ENCODE measurements at regions not wholly inside any gene's neighbourhood (a gene's known extent, or its start where the extent isn't known, plus 50 kb on each side); places are given as distances from the start of the nearest gene placed in this dataset.
A peak's percentile ranks its signal among the peaks of the same experiment; 100 is the strongest.

GRCh38 chr1:101706366-101706765 is 290.4 kb downstream of the OLFM3 start:
- no peak for DNase-seq (ENCODE audit: low read depth)

GRCh38 chr1:101709721-101710120 is 287.0 kb downstream of the OLFM3 start:
- no peak for DNase-seq (ENCODE audit: low read depth)

- no peak for DNase-seq (ENCODE audit: low read depth)
These were observed 283.0 kb downstream of the OLFM3 start for GRCh38 chr1:101713760-101714159.

- no peak for DNase-seq (ENCODE audit: low read depth)
These were observed 273.3 kb downstream of the OLFM3 start for GRCh38 chr1:101723415-101723814.

- no peak for DNase-seq (ENCODE audit: low read depth)
These were observed 268.7 kb downstream of the OLFM3 start for GRCh38 chr1:101728029-101728428.

GRCh38 chr1:101730559-101730958 is 266.2 kb downstream of the OLFM3 start:
- no peak for DNase-seq (ENCODE audit: low read depth)

DNA sequence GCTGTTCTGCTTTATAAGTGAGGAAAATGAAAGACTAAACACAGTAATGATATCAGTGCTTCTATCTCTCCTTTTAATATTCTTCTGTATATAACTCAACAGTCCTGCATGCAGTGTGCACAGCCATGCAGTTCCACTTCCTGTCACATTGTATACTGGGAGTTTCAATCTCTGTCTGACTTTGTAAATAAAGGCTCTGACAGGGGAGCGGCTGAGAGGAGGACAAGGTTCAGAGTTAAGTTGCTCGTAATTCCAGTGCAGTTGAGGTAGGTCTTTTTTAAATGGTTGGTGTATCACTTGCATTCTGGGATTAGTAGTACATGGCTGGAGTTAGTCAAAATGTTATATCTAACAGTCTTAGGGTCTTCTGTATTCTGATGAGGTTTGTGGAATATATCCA is 264.5 kb downstream of the OLFM3 start:
- DNase-seq (ENCODE audit: low read depth): no peak

DNA sequence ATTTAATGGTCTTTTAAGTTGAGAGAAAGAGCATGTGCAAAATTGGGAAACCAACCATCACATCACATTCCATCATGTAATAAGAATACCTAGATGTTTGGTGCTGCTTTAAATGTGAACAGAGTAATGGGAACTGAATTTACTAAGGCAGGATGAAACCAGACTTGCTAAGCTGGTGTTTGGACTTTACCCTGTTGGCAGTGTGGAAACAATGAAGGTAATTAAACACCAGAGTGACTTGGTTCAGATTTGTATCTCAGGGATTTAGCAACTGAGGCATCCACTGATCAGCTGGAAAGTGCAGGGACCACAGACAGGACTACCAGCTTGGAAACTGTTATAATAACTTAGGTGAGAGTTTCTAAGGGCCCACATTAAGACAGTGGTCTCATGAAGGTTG is 263.4 kb downstream of the OLFM3 start:
- no peak for DNase-seq (ENCODE audit: low read depth)

GRCh38 chr1:101738475-101738874 is 258.3 kb downstream of the OLFM3 start:
- peak; percentile 20 for DNase-seq (ENCODE audit: low read depth)

- no peak for DNase-seq (ENCODE audit: low read depth)
These were observed 257.6 kb downstream of the OLFM3 start for GRCh38 chr1:101739146-101739545.

DNA sequence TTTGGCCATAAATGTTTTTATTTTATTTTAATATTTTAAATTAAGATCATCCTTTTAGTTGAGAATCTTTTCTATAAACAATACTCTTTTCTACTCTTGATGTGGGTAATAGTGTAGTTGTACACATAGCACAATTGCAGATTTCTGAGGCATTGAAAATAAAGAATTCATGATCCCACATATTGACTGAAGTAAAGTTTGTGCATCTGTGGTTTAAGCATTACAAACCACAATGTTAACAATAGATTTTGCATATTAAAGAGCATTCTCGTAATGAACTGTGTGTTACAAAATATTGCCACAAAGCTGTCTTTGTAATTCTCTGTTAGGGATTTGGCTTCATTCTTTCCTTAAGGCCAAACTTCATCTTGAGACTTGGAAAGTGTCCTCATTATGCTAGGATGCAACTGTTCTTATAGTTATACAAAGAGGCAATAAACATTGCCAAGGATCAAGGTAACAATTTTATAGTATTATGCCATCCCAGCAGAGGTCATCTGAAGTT is 256.8 kb downstream of the OLFM3 start:
- DNase-seq (ENCODE audit: low read depth): no peak

GRCh38 chr1:101741910-101742309 is 254.8 kb downstream of the OLFM3 start:
- no peak for DNase-seq (ENCODE audit: low read depth)

DNA sequence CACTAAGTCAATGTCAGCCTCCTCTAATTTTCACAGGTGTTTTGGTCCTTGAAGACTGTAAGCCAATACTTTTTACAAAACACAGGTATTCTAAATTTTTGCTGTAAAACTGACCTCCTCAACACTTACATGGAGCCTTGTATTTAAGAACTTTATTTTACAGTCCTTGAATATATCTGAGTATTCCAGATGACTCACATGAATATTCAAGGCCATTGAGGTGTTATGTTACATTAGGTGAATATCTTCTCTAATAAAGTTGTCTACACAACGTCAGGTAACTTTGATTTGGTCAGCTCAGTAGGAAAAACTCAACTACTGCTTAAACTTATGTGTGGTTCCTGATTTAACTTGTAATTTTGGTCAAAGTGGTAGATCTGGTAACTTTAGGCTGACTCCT is 254.2 kb downstream of the OLFM3 start:
- no peak for DNase-seq (ENCODE audit: low read depth)

DNA sequence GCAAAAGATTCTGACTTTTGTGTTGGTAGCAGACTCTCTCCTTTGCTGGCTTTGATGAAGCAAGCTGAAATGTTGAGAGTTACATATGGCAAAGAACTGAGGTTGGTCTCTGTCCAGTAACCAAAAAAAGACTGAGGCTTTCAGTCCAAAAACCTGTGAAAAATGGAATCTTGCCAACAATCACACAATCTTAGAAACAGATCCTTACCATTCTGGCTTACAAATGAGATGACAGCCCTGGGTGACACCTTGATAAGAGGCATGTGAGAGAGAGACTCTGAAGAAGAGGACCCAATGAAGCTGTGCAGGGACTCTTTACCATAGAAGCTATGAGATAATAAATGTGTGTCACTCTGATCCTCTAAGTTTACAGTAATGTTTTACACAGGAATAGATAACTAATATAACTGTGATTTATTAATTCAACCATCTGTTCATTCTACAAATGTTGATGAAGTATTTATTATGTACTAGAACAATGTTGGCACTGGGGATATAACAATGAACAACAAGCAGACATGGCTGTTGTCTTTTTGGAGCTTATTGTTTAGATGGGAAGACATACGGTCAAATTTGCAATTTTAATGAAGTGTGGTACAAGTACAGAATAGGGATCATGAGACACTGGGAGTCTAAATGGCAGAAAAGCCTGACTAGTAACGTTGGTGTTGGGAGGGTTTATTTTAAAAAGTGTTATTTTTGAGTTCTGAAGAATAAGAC is 251.0 kb downstream of the OLFM3 start:
- DNase-seq (ENCODE audit: low read depth): no peak

DNA sequence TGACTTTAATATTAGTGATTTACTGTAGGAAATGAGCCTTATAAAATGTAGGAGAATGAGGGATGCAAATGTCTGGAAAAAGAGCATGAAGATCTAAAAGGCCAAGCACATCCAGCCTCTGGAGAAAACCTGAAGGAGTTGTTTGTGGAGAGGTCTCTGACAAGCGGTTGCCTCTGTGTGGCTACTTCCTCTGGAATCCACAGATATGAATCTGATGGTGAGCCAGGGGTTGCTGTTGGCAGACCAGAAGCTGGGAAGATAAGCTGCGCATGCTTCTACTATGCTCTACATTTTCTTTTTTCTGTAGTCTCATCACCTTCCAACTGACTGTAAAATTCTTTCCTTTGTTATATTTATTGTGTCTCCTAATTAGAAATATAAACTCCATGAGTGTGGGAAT is 248.6 kb downstream of the OLFM3 start:
- no peak for DNase-seq (ENCODE audit: low read depth)

All from fibroblast of the conjunctiva (primary cell).